ENCODE measurements at regions not wholly inside any gene's neighbourhood (a gene's known extent, or its start where the extent isn't known, plus 50 kb on each side); places are given as distances from the start of the nearest gene placed in this dataset.

GRCh38 chr21:17738176-17738953 lies 80.8 kb downstream of the C21orf91 start:
- Mint-ChIP-seq H3K27me3 (no peaks in the 10 kb centered on the region), H3K27ac (no peak overlapping the region), H3K4me1 (peaks cover 2% of the 10 kb centered on the region), H3K9me3 (peaks cover 15% of the 10 kb centered on the region), H3K4me3 (no peak overlapping the region), H3K36me3 (peaks cover 11% of the 10 kb centered on the region)
- DNase-seq (no peak), ATAC-seq (ENCODE audit: low read depth) (no peak)
- POLR2A ChIA-PET = no interaction called here

GRCh38 chr21:17736072-17736471 lies 83.1 kb downstream of the C21orf91 start:
- Mint-ChIP-seq H3K9me3 (peaks cover 9% of the 10 kb centered on the region), H3K4me1 (peaks cover 2% of the 10 kb centered on the region), H3K4me3 (no peak overlapping the region), H3K36me3 (peaks cover 4% of the 10 kb centered on the region), H3K27me3 (no peaks in the 10 kb centered on the region), H3K27ac (no peak overlapping the region)
- no peak for ATAC-seq (ENCODE audit: low read depth)
- no peak for DNase-seq
- POLR2A ChIA-PET = no interaction called here

GRCh38 chr21:17733209-17733608 lies 85.9 kb downstream of the C21orf91 start:
- Mint-ChIP-seq H3K9me3 (peaks cover 6% of the 10 kb centered on the region), H3K36me3 (peaks cover 4% of the 10 kb centered on the region), H3K4me1 (peaks cover 2% of the 10 kb centered on the region), H3K27ac (no peak overlapping the region), H3K4me3 (no peak overlapping the region), H3K27me3 (no peaks in the 10 kb centered on the region)
- ATAC-seq (ENCODE audit: low read depth) (no peak), DNase-seq (no peak)
- POLR2A ChIA-PET = interaction anchor here (0.6 kb wide), 1 partner anchor 120 kb away, joined by 3 read pairs; no protein-coding TSS in a partner anchor

GRCh38 chr21:17732306-17732705 lies 86.8 kb downstream of the C21orf91 start:
- Mint-ChIP-seq H3K27me3 (no peaks in the 10 kb centered on the region), H3K9me3 (peaks cover 6% of the 10 kb centered on the region), H3K27ac (no peak overlapping the region), H3K36me3 (peaks cover 4% of the 10 kb centered on the region), H3K4me3 (no peak overlapping the region), H3K4me1 (peaks cover 2% of the 10 kb centered on the region)
- DNase-seq (no peak), ATAC-seq (ENCODE audit: low read depth) (no peak)
- POLR2A ChIA-PET = no interaction called here

- no peak for ATAC-seq (ENCODE audit: low read depth)
- H3K4me1 Mint-ChIP-seq = peaks cover 2% of the 10 kb centered on the region
- H3K9me3 Mint-ChIP-seq = peaks cover 6% of the 10 kb centered on the region
- H3K4me3 Mint-ChIP-seq = no peak overlapping the region
- POLR2A ChIA-PET = no interaction called here
- DNase-seq = no peak
- H3K36me3 Mint-ChIP-seq = peaks cover 4% of the 10 kb centered on the region
- no peak overlapping the region for H3K27ac Mint-ChIP-seq
- no peaks in the 10 kb centered on the region for H3K27me3 Mint-ChIP-seq
Measured at GRCh38 chr21:17731554-17731953, 87.6 kb downstream of the C21orf91 start.

- DNase-seq (no peak), ATAC-seq (ENCODE audit: low read depth) (no peak)
- POLR2A ChIA-PET = interaction anchor here (0.6 kb wide), 1 partner anchor 12 kb away, joined by 3 read pairs; no protein-coding TSS in a partner anchor
- peaks cover 2% of the 10 kb centered on the region for H3K4me1 Mint-ChIP-seq
- no peaks in the 10 kb centered on the region for H3K36me3 Mint-ChIP-seq
- no peak overlapping the region for H3K27ac Mint-ChIP-seq
- no peaks in the 10 kb centered on the region for H3K27me3 Mint-ChIP-seq
- no peak overlapping the region for H3K4me3 Mint-ChIP-seq
- H3K9me3 Mint-ChIP-seq = peaks cover 3% of the 10 kb centered on the region
Measured at GRCh38 chr21:17730782-17731181, 88.4 kb downstream of the C21orf91 start.

GRCh38 chr21:17729455-17729854 lies 89.7 kb downstream of the C21orf91 start:
- Mint-ChIP-seq H3K27ac (no peak overlapping the region), H3K9me3 (peaks cover 3% of the 10 kb centered on the region), H3K27me3 (no peaks in the 10 kb centered on the region), H3K4me3 (no peak overlapping the region), H3K36me3 (no peaks in the 10 kb centered on the region), H3K4me1 (peaks cover 2% of the 10 kb centered on the region)
- ATAC-seq (ENCODE audit: low read depth) = no peak
- POLR2A ChIA-PET = no interaction called here
- no peak for DNase-seq

- no peaks in the 10 kb centered on the region for H3K36me3 Mint-ChIP-seq
Measured at GRCh38 chr21:17727361-17727760, 91.8 kb downstream of the C21orf91 start.

GRCh38 chr21:17726047-17726829 lies 92.9 kb downstream of the C21orf91 start:
- Mint-ChIP-seq H3K36me3 (no peaks in the 10 kb centered on the region), H3K27ac (no peak overlapping the region), H3K9me3 (peaks cover 5% of the 10 kb centered on the region), H3K4me3 (no peak overlapping the region), H3K4me1 (peaks cover 2% of the 10 kb centered on the region), H3K27me3 (peaks cover 2% of the 10 kb centered on the region)
- POLR2A ChIA-PET = no interaction called here
- DNase-seq (no peak), ATAC-seq (ENCODE audit: low read depth) (no peak)

More at GRCh38 chr21:17727361-17727760, 91.8 kb downstream of the C21orf91 start:
- H3K4me3 Mint-ChIP-seq = no peak overlapping the region
- peaks cover 2% of the 10 kb centered on the region for H3K4me1 Mint-ChIP-seq
- no peak overlapping the region for H3K27ac Mint-ChIP-seq
- ATAC-seq (ENCODE audit: low read depth) = no peak
- peaks cover 4% of the 10 kb centered on the region for H3K9me3 Mint-ChIP-seq
- POLR2A ChIA-PET = no interaction called here
- DNase-seq = no peak
- no peaks in the 10 kb centered on the region for H3K27me3 Mint-ChIP-seq

- Mint-ChIP-seq H3K4me3 (no peak overlapping the region), H3K36me3 (no peaks in the 10 kb centered on the region)
Measured at GRCh38 chr21:17725339-17725738, 93.8 kb downstream of the C21orf91 start.

GRCh38 chr21:17712887-17713286 lies 100.2 kb upstream of the BTG3 start:
- Mint-ChIP-seq H3K27me3 (no peaks in the 10 kb centered on the region), H3K9me3 (peaks cover 15% of the 10 kb centered on the region), H3K4me1 (peaks cover 20% of the 10 kb centered on the region), H3K36me3 (peaks cover 20% of the 10 kb centered on the region), H3K4me3 (no peak overlapping the region), H3K27ac (no peak overlapping the region)
- ATAC-seq (ENCODE audit: low read depth) (no peak), DNase-seq (no peak)
- POLR2A ChIA-PET = no interaction called here

More at GRCh38 chr21:17725339-17725738, 93.8 kb downstream of the C21orf91 start:
- Mint-ChIP-seq H3K27ac (no peak overlapping the region), H3K9me3 (peaks cover 3% of the 10 kb centered on the region), H3K4me1 (no peaks in the 10 kb centered on the region), H3K27me3 (peaks cover 2% of the 10 kb centered on the region)
- DNase-seq (no peak), ATAC-seq (ENCODE audit: low read depth) (no peak)
- POLR2A ChIA-PET = no interaction called here

GRCh38 chr21:17711896-17712295 lies 99.2 kb upstream of the BTG3 start:
- POLR2A ChIA-PET = no interaction called here
- H3K27me3 Mint-ChIP-seq = no peaks in the 10 kb centered on the region
- peaks cover 22% of the 10 kb centered on the region for H3K4me1 Mint-ChIP-seq
- no peak for DNase-seq
- H3K27ac Mint-ChIP-seq = no peak overlapping the region
- H3K36me3 Mint-ChIP-seq = peaks cover 26% of the 10 kb centered on the region
- no peak overlapping the region for H3K4me3 Mint-ChIP-seq
- H3K9me3 Mint-ChIP-seq = peaks cover 18% of the 10 kb centered on the region
- no peak for ATAC-seq (ENCODE audit: low read depth)

- DNase-seq (no peak), ATAC-seq (ENCODE audit: low read depth) (peak; percentile 91)
- POLR2A ChIA-PET = interaction anchor here (0.6 to 1.1 kb wide), 2 partner anchors 36 to 111 kb away, joined by 3 to 4 read pairs; no protein-coding TSS in a partner anchor
- H3K4me1 Mint-ChIP-seq = peaks cover 22% of the 10 kb centered on the region
- peaks cover 3% of the 10 kb centered on the region for H3K27me3 Mint-ChIP-seq
- peak overlapping the region; percentile 45 for H3K27ac Mint-ChIP-seq
- peaks cover 41% of the 10 kb centered on the region for H3K36me3 Mint-ChIP-seq
- peaks cover 30% of the 10 kb centered on the region for H3K9me3 Mint-ChIP-seq
- H3K4me3 Mint-ChIP-seq = peak overlapping the region; percentile 26
Measured at GRCh38 chr21:17709266-17709611, 96.5 kb upstream of the BTG3 start.

Measured in activated naive CD8-positive, alpha-beta T cell treated with anti-CD3 and anti-CD28 coated beads, Interleukin-2, amount 10 ng/mL, durations not matched to agents 7 days and 5 days (primary cell).